ENCODE measurements at regions not wholly inside any gene's neighbourhood (a gene's known extent, or its start where the extent isn't known, plus 50 kb on each side); places are given as distances from the start of the nearest gene placed in this dataset.
"Not testable (repeated sequence)": the region's sequence is repeated elsewhere in the genome, so short reads cannot be mapped to it uniquely, and the experiment has no call there.

- DNase-seq (ENCODE audit: low read depth in 4 of 4, low spot score in 1 of 4) = no peak
Observed at GRCh38 chr11:38460429-38460828, 1862.4 kb upstream of the RAG2 start.

- DNase-seq (ENCODE audit: low read depth in 4 of 4, low spot score in 1 of 4) = no peak
Observed at GRCh38 chr11:38456371-38456770, 1858.3 kb upstream of the RAG2 start.

DNA sequence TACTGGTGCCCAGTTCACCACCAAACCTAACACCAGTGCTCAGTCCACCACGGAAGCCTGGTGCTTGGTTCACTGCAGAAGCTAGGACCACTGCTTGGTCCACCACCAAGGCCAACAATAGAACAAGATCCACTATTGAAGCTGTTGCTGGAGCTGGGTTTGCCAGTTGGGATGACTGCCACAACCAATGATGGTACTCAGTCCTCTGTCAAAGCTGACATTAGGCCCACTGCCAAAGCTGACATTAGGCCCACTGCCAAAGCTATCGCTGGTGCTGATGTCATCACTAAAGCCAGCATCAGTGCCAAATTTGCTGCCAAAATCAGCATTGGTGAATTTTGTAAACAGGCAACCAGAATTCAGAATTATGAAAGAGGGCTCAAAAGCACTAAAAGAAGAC, 1850.2 kb upstream of the RAG2 start:
- no peak for DNase-seq (ENCODE audit: low read depth in 4 of 4, low spot score in 1 of 4)

- DNase-seq (ENCODE audit: low read depth in 4 of 4, low spot score in 1 of 4) = no peak
Observed at GRCh38 chr11:38446336-38446735, 1848.3 kb upstream of the RAG2 start.

- DNase-seq (ENCODE audit: low read depth in 4 of 4, low spot score in 1 of 4) = no peak
Observed at GRCh38 chr11:38438091-38438490, 1840.1 kb upstream of the RAG2 start.

DNA sequence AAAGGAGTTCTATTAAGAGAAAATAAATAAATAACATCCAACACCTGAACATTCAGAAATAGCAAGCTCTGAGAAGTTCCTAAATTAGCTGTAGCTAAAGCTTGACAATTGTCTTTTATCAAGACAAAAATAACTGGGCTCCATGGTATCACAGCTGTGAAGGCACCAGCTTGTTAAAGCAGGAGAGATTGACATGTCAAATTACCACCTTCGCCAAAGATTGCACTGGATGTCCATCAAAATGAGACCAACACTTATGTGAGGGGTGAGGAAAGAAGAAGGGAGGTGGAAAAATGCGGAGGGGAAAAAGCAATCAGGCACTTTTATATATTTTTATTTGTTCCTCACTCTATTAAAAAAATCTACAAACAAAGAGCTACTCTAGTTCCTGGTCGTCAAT, 1827.5 kb upstream of the RAG2 start:
- no peak for DNase-seq (ENCODE audit: low read depth in 4 of 4, low spot score in 1 of 4)

GRCh38 chr11:38423042-38423441, 1825.0 kb upstream of the RAG2 start:
- no peak for DNase-seq (ENCODE audit: low read depth in 4 of 4, low spot score in 1 of 4)

- no peak for DNase-seq (ENCODE audit: low read depth in 4 of 4, low spot score in 1 of 4)
Observed at GRCh38 chr11:38416141-38416540, 1818.1 kb upstream of the RAG2 start.

DNA sequence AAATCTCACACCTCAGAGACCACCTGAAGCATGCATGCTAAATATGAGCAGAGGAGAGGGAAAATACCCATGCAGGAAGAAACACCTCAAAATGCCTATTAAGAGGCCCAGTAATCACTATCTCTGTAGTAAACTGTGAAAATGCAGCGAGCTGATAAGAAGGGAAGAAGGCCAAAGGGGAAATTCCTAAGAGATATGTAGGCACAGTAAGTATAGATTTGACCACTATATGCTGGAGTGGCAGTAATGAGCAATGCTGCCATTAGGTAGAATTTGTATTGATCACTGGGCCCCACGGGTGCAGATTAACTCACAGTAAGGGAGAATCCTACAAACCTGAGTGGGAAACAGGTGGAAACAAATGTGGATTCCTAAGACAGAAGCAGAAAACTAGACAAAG, 1813.1 kb upstream of the RAG2 start:
- DNase-seq (ENCODE audit: low read depth in 4 of 4, low spot score in 1 of 4) = no peak

- no peak for DNase-seq (ENCODE audit: low read depth in 4 of 4, low spot score in 1 of 4)
Observed at GRCh38 chr11:38402063-38402462, 1804.0 kb upstream of the RAG2 start.

DNA sequence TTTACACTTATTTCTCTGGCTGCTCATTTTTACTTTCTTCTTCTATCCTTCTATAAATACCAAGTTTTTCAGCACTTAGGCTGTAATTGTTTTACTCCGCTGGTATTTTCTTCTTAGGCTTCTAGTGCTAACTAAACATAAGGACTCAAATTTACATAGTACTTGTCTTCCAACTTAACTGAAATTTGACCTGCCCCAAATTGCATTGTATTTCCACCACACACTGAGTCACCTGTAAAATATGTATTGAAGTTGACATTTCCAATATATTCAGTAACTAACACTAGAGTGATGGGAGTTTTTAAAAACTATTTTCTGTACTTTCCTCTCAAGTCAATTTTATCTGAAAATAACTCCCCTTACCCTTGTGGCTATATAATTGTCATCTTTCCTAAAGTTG, 1794.1 kb upstream of the RAG2 start:
- DNase-seq (ENCODE audit: low read depth in 4 of 4, low spot score in 1 of 4) = no peak

- DNase-seq (ENCODE audit: low read depth in 4 of 4, low spot score in 1 of 4) = no peak
Observed at GRCh38 chr11:38384568-38384967, 1786.5 kb upstream of the RAG2 start.

DNA sequence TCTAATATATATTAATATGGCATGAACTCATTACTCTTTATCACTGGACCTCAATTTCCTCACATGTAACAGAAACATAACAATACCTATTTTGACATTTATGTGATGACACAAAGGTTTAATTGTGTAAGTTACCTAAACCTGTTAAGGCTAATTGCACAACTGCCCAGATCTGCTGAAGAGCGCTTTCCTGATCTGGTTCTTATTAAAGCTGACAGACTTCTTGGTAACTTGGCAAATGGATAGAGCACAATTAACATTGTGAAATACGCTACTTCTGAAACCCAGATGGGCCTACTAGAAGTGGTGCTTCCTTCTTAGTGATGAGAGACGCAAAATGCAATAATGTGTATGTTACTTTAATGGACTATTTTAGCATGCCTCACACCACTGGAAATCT, 1767.2 kb upstream of the RAG2 start:
- DNase-seq (ENCODE audit: low read depth in 4 of 4, low spot score in 1 of 4) = no peak

- no peak for DNase-seq (ENCODE audit: low read depth in 4 of 4, low spot score in 1 of 4)
Observed at GRCh38 chr11:38356255-38356654, 1758.2 kb upstream of the RAG2 start.

GRCh38 chr11:38345286-38345685, 1747.2 kb upstream of the RAG2 start:
- no peak for DNase-seq (ENCODE audit: low read depth in 4 of 4, low spot score in 1 of 4)

- not testable (repeated sequence) for DNase-seq (ENCODE audit: low read depth in 4 of 4, low spot score in 1 of 4)
Observed at GRCh38 chr11:38341612-38342011, 1743.6 kb upstream of the RAG2 start.

DNA sequence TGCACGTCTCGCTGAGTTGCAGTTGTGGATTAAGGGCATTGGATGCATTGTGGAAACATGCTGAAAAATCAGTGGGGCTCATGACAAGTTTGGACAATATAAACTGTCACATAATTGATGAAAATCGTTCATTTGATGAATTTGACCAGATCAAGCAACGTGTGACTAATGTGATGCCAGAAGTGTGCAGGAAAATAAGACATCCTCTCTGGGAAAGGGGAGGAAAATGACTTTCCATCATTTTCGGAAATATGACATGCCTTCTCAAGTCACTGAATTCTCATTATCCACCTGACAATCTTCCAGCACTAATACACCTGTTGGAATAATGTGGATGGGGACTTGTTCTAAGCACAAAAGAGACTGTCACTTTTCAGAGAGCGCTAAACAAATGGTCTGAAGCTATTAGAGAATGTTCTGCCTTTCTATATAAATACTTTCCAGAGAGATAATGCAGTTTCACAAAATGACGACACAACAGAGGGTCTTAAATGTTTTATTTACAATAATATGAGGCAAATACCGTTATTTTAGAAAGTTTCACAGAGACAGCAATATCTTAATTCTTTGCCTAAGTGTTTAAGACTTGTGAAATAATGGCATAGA, 1741.9 kb upstream of the RAG2 start:
- DNase-seq (ENCODE audit: low read depth in 4 of 4, low spot score in 1 of 4) = no peak

GRCh38 chr11:38338022-38338421, 1740.0 kb upstream of the RAG2 start:
- not testable (repeated sequence) for DNase-seq (ENCODE audit: low read depth in 4 of 4, low spot score in 1 of 4)

DNA sequence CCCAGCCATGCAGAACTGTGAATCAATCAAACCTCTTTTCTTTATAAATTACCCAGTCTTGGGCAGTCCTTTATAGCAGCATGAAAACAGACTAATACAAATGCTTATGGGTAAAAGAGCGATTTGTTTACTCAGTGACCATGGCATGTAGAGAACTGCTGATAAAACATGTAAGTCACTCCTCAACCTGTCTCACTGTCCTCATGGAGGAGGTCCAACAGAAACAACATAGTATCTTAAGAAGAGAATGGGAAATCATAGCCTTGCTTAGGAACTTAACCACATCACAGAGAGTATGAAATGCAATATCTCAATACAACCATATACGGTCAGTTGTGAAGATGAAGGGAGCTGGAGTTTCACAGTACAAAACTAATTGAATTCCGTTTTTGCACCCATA, 1734.0 kb upstream of the RAG2 start:
- DNase-seq (ENCODE audit: low read depth in 4 of 4, low spot score in 1 of 4) = no peak

GRCh38 chr11:38330578-38330977, 1732.5 kb upstream of the RAG2 start:
- no peak for DNase-seq (ENCODE audit: low read depth in 4 of 4, low spot score in 1 of 4)

- DNase-seq (ENCODE audit: low read depth in 4 of 4, low spot score in 1 of 4) = no peak
Observed at GRCh38 chr11:38323961-38324761, 1726.1 kb upstream of the RAG2 start.

DNA sequence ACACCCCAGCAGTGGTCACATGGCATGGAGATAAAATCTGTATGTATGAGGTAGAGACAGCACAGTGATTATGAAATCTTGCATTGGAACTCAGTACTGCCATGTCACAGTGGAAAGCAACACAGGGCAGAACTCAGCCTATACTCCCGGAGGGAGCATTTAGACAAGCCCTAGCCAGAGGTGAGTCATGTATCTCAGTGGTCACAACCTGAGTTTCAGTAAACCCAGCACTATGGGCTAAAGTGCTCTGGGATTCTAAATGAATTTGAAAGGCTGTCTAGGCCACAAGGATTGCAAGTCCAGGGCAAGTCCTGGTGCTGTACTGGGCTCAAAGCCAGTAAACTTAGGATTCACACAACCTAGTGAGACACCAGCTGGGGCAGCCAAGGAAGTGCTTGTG, 1717.1 kb upstream of the RAG2 start:
- no peak for DNase-seq (ENCODE audit: low read depth in 4 of 4, low spot score in 1 of 4)

DNA sequence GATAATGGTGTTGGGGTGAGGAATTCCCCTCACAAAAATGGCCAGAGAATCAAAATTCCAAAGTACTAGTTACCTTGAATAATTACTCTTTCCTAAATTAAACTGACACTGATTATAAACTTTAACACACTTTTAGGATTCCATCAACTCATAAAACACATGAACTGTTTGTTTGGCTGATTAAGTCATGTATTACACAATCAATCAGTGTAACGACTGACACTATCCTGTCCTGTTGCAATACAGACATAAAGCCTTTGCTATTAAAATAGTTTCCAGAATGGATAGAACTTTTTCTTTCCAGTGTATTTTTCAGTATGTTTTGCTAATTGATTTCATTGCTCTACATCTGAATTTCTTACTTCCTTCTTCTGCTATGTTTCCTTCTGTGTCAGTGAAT, 1709.4 kb upstream of the RAG2 start:
- DNase-seq (ENCODE audit: low read depth in 4 of 4, low spot score in 1 of 4) = no peak

Data from stimulated activated CD4-positive, alpha-beta T cell treated with anti-CD3 and anti-CD28 coated beads, Interleukin-1b, Interleukin-23, amount 100 ng/mL, for 24 hours (primary cell).